H1 (cell line): ENCODE measurements at regions not wholly inside any gene's neighbourhood (a gene's known extent, or its start where the extent isn't known, plus 50 kb on each side); places are given as distances from the start of the nearest gene placed in this dataset.

Experiments used
- SIN3A ChIP-seq, 2 experiments: IDR thresholded peaks in 1 of 2; conservative IDR thresholded peaks in 1 of 2; 2 replicates each; pipeline ENCODE4 v1.6.1; 2011 to 2012; ENCODE audit warnings: low read length in 2 of 2, improper control_type of control experiment in 1 of 2, low read depth in 1 of 2, mild to moderate bottlenecking in 1 of 2
- SP1 ChIP-seq: IDR thresholded peaks from 2 replicates; pipeline ENCODE4 v1.6.1; 2011; ENCODE audit warnings: low read depth, low read length
- SRF ChIP-seq: IDR thresholded peaks from 2 replicates; pipeline ENCODE4 v1.6.1; 2011; ENCODE audit warnings: mild to moderate bottlenecking, low read depth, low read length, moderate library complexity
- TAF7 ChIP-seq: optimal IDR thresholded peaks from 2 replicates; pipeline ENCODE3; 2011; ENCODE audit warnings: low read depth, mild to moderate bottlenecking, inconsistent platforms, low read length, moderate library complexity, borderline replicate concordance

GRCh38 chr7:91653286-91653685, 227.2 kb downstream of the MTERF1 start (continued):
- TF ChIP-seq SRF (no peak), TAF7 (no peak), SP1 (no peak), SIN3A (conservative IDR thresholded peaks at IDR 0.05 in 1 of 2, IDR thresholded peaks at IDR 0.05 in 1 of 2; ENCODE audit: low read depth in 1 of 2, low read length in 2 of 2) (no peak)
- TF ChIP-seq, all 59 proteins: peak for 0
